Heart left ventricle (tissue), 13 donors: ENCODE measurements at regions not wholly inside any gene's neighbourhood (a gene's known extent, or its start where the extent isn't known, plus 50 kb on each side); places are given as distances from the start of the nearest gene placed in this dataset.

ENCODE experiments used
- CTCF ChIP-seq, 12 donors: fragments of 200-600 bp; sonication (generic) in 4 of 12; IDR thresholded peaks; one replicate each; pipeline versions ENCODE4 v1.5.0 to v1.8.0; 2018 to 2022; ENCODE audit warnings: antibody characterized with exemption in 12 of 12, mild to moderate bottlenecking in 5 of 12
- POLR2A ChIP-seq, 2 donors: fragments of 450-650 bp; IDR thresholded peaks; one replicate each; pipeline ENCODE4 v1.6.1; 2017; ENCODE audit warnings: antibody characterized with exemption in 2 of 2, mild to moderate bottlenecking in 2 of 2, moderate library complexity in 2 of 2
- donor health status: ischemic (EF 13 %, LVEDD 7.1; RV severe dilation, severe dysfunction).
- donor health status: DM: no; HTN: yes; CAD: no.
- donor health status: DM: no; HTN: no; CAD: no.
- donor health status: ischemic (EF 25% LVEDD 6.9; RV normal size, moderate dysfunction).
- donor health status: ischemic (EF 25% LVEDD 5.7; RV mildly dilated, moderate dysfunction).
- donor health status: ischemic (EF 35%, LVEDD 5.7; RV mildly dilated, moderate dysfunction).
- donor health status: nonischemic (EF 11% LVEDD 7.7; RV severe dilation, severe dysfunction).
- donor health status: DM: yes; HTN: yes; CAD: no.
- donor health status: PGD.
- donor health status: ischemic (EF 29% LVEDD 5.4; RV normal size, mild dysfunction).
- donor health status: nonischemic (EF 23%, LVEDD 6.1; RV moderate dilation, normal function).

- TF ChIP-seq CTCF (IDR thresholded peaks at IDR 0.05) (peak; percentile 40 to 82 (median 68)), POLR2A (IDR thresholded peaks at IDR 0.05) (no peak)
Observed at GRCh38 chr5:164504141-164504772, 998.8 kb downstream of the MAT2B start.
